Right cardiac atrium (tissue), 5 donors: ENCODE measurements at regions not wholly inside any gene's neighbourhood (a gene's known extent, or its start where the extent isn't known, plus 50 kb on each side); places are given as distances from the start of the nearest gene placed in this dataset.

Experiments used
- ATAC-seq, 2 donors: fragments of 200-7000 bp; cut with Tn5 transposase; one replicate each; pipeline versions ENCODE4 v1.8.0 to v1.9.1; 2020; ENCODE audit warnings: moderate library complexity in 2 of 2, mild to moderate bottlenecking in 1 of 2
- DNase-seq, 3 donors: peaks; one replicate each; pipeline ENCODE4 v3.0.0-alpha.2; 2020
- H3K27ac ChIP-seq: one replicate; pipeline ENCODE4 v1.5.1; 2013; ENCODE audit warnings: mild to moderate bottlenecking, low read length, control low read depth, moderate library complexity
- H3K27me3 ChIP-seq: one replicate; pipeline ENCODE4 v1.6.1; 2013; ENCODE audit not compliant: control insufficient read depth, insufficient read depth
- H3K4me1 ChIP-seq: one replicate; pipeline ENCODE4 v1.6.1; 2013; ENCODE audit warnings: low read length; ENCODE audit not compliant: control insufficient read depth, insufficient read depth
- H3K4me3 ChIP-seq: one replicate; pipeline ENCODE4 v1.5.1; 2013; ENCODE audit warnings: low read length, control low read depth
- H3K9me3 ChIP-seq: one replicate; pipeline ENCODE4 v1.6.1; 2013; ENCODE audit warnings: low read length; ENCODE audit not compliant: control insufficient read depth
- WGBS: extraction: QIAGEN DNeasy Blood & Tissue Kit; methylation state at CpG from one replicate; pipeline ENCODE4 v1.1.7; 2013; 5-methylcytosine and 5-hydroxymethylcytosine counted together
- intact Hi-C, 4 donors: fragments of 100-400 bp; cut with DNase I; formaldehyde crosslinking; loops; one replicate each; pipeline versions ENCODE4 v1.11.0 to v1.14.0; 2022 to 2023
- donor health status: healthy with polysubstance abuse.
- donor health status: DM: no; HTN: yes; CAD: no.
- donor health status: DM: no; HTN: no; CAD: no.
- donor health status: DM: no; HTN: yes; CAD: no; lungs with severe emphysema.
- donor health status: DM: yes; HTN: yes; CAD: no.

DNA sequence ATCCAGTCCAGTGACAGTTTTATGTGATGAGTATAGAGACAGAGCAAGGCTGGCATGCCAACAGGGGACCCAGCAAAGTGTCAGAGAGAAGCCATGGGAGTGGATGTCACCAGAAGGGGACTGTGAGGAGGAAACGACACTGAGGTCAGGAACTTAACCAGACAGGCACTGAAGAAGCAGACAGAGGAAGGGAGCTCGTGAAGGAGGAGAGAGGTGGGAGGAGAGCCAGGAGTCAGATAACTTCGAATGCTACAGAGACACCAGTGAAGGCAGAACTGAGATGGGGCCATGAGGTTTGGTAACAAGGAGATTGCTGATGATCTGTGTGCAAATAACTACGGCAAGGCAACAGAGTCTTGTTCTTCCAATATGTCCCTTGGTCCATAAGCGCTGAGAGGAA, 211.1 kb upstream of the FOXA2 start:
- H3K27ac ChIP-seq, result peak overlapping the region; percentile 59
- 39% methylated on average over 5 of the region's 5 CpGs for WGBS
- no peaks in the 10 kb centered on the region for H3K9me3 ChIP-seq
- DNase-seq, result no peak
- H3K4me1 ChIP-seq, result peaks cover 3% of the 10 kb centered on the region
- H3K4me3 ChIP-seq, result no peak overlapping the region
- ATAC-seq, result no peak
- H3K27me3 ChIP-seq, result no peaks in the 10 kb centered on the region
- intact Hi-C loops, result no loop called here

DNA sequence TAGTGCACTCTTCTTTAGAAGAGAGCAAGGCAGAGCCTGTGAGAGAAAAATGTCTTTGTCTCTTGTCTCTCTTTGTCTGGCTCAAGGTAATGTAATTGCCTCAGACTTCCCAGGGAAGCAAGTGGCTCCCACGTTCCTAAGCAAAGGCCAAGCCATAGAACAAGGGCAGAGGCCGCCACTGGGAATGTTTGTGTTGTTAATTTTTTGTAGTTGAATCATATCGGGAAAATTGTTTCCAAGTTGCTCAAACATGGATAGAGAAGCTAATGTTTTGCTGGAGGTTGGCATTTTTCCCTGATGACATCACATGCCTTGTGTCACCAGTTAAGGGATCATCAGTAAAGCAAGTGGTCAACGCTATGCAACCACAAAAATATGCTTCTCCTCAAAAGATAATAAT, 211.5 kb upstream of the FOXA2 start:
- peak in 2 of 3 donors; percentile 54 to 79 for DNase-seq
- Histone ChIP-seq H3K4me1 (peaks cover 3% of the 10 kb centered on the region), H3K9me3 (no peaks in the 10 kb centered on the region), H3K27me3 (no peaks in the 10 kb centered on the region), H3K4me3 (no peak overlapping the region), H3K27ac (peak overlapping the region; percentile 59)
- WGBS, result 36% methylated on average over 4 of the region's 4 CpGs
- intact Hi-C loops, result no loop called here
- ATAC-seq, result peak; percentile 83

DNA sequence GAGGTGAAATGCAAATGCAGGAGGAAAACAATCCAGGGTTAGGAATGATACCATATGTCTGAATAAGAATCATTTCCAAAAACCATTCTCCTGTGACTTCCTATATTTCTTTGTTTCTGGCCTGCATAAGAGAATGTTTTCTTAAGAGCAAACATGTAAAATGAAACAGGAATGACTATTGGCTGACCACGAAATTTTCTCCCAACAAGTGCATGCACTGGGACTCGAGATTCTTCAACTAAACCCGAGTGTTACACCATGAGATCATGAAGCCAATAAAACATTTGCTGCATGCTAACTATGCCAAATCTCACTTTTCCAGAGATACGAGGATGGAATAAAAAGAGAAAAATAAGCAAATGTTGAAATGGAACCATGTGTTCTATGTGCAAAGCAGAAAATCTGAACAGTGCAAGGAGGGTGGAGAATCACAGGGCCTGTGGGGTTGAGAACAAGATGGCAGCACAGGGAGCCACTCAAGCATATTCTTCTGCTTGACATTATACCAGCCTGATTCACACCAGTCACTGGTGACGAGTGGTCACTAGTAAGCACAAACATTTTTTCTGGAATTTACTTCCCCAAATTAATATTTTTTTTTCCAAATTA, 212.2 kb upstream of the FOXA2 start:
- Histone ChIP-seq H3K4me3 (no peak overlapping the region), H3K9me3 (no peaks in the 10 kb centered on the region), H3K27me3 (no peaks in the 10 kb centered on the region), H3K4me1 (peaks cover 3% of the 10 kb centered on the region), H3K27ac (no peak overlapping the region)
- ATAC-seq (peak; percentile 50 to 73), DNase-seq (no peak)
- 63% methylated on average over 5 of the region's 5 CpGs for WGBS
- intact Hi-C loops, result no loop called here

DNA sequence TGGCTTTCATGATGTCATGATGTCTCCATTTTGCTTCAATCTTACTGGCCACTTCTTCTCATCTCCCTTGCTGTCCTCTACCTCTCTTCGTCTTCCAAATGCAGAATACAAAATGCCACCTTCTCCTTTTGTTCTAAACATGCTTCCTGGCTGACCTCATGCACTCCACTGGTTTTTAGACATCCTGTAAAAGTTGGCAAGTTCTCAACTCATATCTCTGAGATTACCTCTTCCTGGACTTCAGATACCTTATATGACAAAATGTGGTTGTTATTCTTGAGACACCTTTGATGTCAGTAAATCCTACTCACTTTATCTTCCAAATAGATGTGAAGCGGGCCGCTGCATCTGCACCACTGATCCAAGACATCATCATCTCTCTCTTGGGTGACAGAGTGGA, 212.7 kb upstream of the FOXA2 start:
- 62% methylated on average over 3 of the region's 3 CpGs for WGBS
- intact Hi-C loops, result no loop called here
- ATAC-seq (no peak), DNase-seq (no peak)
- Histone ChIP-seq H3K27me3 (no peaks in the 10 kb centered on the region), H3K4me1 (peaks cover 3% of the 10 kb centered on the region), H3K4me3 (no peak overlapping the region), H3K27ac (no peak overlapping the region), H3K9me3 (no peaks in the 10 kb centered on the region)

DNA sequence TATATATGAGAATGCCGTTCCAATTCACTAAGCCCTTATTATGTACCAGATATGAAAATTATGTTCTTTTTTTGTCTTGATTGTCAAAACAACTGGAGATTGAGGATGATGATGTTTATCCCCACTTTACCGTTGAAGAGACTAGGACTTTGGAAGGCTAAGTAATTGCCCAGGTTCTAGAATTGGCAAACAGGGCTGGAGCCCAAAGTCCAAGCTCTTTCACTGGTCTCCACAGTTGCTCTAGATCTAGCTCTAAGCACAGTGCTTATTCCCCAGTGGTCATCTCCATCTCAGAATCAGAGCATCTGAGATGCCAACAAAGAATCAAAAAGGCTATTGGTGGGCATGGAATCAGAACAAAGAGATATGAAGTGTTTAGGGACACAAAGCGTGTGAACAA, 215.3 kb upstream of the FOXA2 start:
- DNase-seq (no peak), ATAC-seq (no peak)
- 96% methylated on average over 3 of the region's 3 CpGs for WGBS
- intact Hi-C loops, result loop anchor here in 1 of 4 donors (10.0 kb wide), 1 partner anchor 245 kb away; the partner anchor contains the start of gene THBD
- Histone ChIP-seq H3K4me1 (peaks cover 3% of the 10 kb centered on the region), H3K27ac (no peak overlapping the region), H3K9me3 (no peaks in the 10 kb centered on the region), H3K27me3 (no peaks in the 10 kb centered on the region), H3K4me3 (no peak overlapping the region)

DNA sequence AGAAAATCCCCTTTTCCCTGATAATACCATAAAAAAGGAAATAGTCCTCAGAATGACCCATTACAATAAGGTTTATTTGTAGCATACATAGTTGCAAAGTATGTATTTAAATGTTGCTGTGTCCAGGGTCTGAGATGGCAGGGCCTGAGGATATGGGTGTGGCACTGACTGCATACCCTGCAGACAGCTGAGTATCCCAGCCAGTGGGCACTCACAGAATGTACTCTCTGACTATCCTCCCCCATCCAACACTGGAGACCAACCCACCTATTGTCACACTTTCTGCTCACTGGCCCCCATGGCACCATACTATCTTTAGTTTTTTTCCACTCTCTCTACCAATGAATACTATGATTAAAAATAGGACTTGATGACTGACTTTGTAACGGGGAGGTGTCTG, 215.8 kb upstream of the FOXA2 start:
- Histone ChIP-seq H3K27ac (no peak overlapping the region), H3K9me3 (no peaks in the 10 kb centered on the region), H3K4me3 (no peak overlapping the region), H3K27me3 (no peaks in the 10 kb centered on the region), H3K4me1 (peaks cover 3% of the 10 kb centered on the region)
- DNase-seq (no peak), ATAC-seq (no peak)
- 66% methylated on average over 1 of the region's 1 CpG for WGBS
- intact Hi-C loops, result loop anchor here in 1 of 4 donors (10.0 kb wide), 1 partner anchor 245 kb away; the partner anchor contains the start of gene THBD

DNA sequence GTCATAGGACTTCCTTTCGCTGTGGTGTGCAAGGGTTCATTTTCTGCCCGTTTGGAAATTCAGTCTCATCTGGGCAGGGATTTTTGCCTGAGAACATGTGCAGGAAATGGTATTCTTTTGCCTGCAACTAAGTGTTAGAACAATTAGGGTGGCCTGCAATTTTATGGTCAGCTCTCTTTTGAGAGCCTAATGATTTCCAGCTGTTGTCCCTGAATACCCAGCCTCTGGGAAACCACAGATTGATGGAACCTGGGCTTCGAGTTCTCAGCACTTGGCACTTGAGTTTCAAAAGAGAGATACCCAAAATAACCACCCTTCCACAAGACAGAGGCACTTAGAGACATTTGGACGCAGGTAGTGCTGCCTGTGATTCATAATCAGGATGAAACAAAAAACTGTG, 217.2 kb upstream of the FOXA2 start:
- 50% methylated on average over 4 of the region's 4 CpGs for WGBS
- Histone ChIP-seq H3K27ac (no peak overlapping the region), H3K4me3 (no peak overlapping the region), H3K9me3 (no peaks in the 10 kb centered on the region), H3K27me3 (no peaks in the 10 kb centered on the region), H3K4me1 (peaks cover 2% of the 10 kb centered on the region)
- intact Hi-C loops, result loop anchor here in 1 of 4 donors (10.0 kb wide), 1 partner anchor 243 kb away; the partner anchor contains the start of gene THBD
- ATAC-seq, result no peak
- no peak for DNase-seq

DNA sequence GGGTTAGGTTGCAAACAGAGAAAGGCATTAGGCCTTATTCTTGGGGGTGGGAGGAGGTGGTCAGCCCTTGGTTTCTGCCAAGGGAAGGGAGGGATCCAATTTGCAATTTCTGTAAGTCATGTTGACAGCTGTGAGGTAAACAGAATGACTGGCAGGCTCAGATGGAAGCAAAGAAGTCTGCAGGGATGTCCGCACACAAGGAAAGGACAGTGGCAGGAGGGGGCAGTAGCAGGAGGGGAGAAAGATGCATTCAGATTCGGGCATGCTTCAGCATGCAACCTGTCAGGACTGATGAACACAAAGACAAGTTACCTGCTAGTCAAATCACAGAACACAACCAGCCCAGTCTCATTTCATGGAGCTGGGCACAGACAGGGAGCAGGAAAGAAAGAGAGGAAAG, 217.9 kb upstream of the FOXA2 start:
- Histone ChIP-seq H3K4me1 (peaks cover 2% of the 10 kb centered on the region), H3K27me3 (no peaks in the 10 kb centered on the region), H3K4me3 (no peak overlapping the region), H3K9me3 (no peaks in the 10 kb centered on the region), H3K27ac (no peak overlapping the region)
- no peak for DNase-seq
- intact Hi-C loops, result loop anchor here in 1 of 4 donors (10.0 kb wide), 1 partner anchor 243 kb away; the partner anchor contains the start of gene THBD
- no peak for ATAC-seq
- 85% methylated on average over 2 of the region's 2 CpGs for WGBS

DNA sequence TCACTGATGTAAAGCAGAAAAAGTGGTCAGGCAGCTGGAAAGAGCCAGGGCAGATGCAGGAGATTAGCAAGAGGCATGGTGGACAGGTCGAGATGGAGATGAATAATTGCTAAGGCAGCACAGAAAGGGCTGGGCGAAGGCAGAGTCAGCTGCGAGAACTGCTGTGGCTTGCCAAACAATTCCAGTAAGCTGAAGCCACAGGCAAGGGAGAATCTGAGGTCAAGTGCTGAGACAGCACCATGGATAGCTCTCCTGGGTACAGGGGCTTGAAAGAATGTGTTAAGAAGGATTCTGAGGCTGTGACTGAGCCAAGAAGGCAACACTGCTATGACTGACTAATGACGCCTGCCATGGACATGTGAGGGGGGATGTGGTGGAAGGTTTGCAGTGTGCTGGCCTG, 220.8 kb upstream of the FOXA2 start:
- Histone ChIP-seq H3K9me3 (no peaks in the 10 kb centered on the region), H3K4me1 (peaks cover 2% of the 10 kb centered on the region), H3K27me3 (no peaks in the 10 kb centered on the region), H3K27ac (no peak overlapping the region), H3K4me3 (no peak overlapping the region)
- WGBS, result 51% methylated on average over 4 of the region's 4 CpGs
- ATAC-seq (peak; percentile 84 to 86), DNase-seq (peak; percentile 49 to 77 (median 77))
- intact Hi-C loops, result loop anchor here in 1 of 4 donors (10.0 kb wide), 1 partner anchor 240 kb away; the partner anchor contains the start of gene THBD

DNA sequence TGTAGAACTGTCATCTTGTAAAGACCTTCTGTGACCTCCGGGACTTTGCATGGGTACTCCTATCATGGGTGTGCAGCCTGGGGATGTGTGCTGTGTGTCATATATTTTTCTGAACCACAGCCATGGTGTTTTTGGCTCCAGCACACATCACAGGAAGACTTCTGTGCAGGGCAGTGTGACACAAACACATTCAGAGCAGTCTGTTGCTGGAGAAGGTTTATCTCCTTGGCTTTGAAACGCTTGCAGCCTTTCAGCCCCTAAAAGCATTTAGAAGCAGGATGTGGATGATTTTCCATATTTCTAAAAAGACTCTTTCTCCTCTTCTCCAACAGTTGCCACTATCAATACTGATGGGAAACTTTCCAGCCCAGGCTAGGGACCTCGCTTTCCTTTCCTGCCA, 221.6 kb upstream of the FOXA2 start:
- H3K4me3 ChIP-seq, result no peak overlapping the region
- DNase-seq, result no peak
- H3K27me3 ChIP-seq, result no peaks in the 10 kb centered on the region
- intact Hi-C loops, result loop anchor here in 1 of 4 donors (10.0 kb wide), 1 partner anchor 239 kb away; the partner anchor contains the start of gene THBD
- no peak overlapping the region for H3K27ac ChIP-seq
- peaks cover 2% of the 10 kb centered on the region for H3K4me1 ChIP-seq
- 48% methylated on average over 3 of the region's 3 CpGs for WGBS
- peak; percentile 65 to 74 for ATAC-seq
- H3K9me3 ChIP-seq, result no peaks in the 10 kb centered on the region

DNA sequence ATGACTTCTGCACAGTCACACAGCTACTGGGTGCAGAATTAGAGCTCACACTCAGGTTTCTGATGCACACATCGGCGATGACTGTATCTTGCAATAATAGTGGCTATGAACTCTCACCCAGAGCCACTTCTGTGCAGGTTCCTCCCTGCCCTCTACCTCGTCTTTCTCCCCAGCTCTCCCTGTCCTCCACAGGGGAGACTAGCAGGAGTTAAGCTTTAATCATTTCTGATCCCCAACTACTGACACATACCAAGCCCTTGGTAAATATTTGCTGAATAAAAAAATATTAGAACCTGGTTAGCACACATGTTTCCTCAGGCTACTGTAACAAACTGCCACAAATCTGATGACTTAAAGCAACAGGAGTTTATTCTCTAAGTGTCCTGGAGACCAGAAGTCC, 222.7 kb upstream of the FOXA2 start:
- ATAC-seq (no peak), DNase-seq (no peak)
- 73% methylated on average over 3 of the region's 3 CpGs for WGBS
- no peaks in the 10 kb centered on the region for H3K27me3 ChIP-seq
- H3K4me3 ChIP-seq, result no peak overlapping the region
- H3K4me1 ChIP-seq, result peaks cover 2% of the 10 kb centered on the region
- H3K27ac ChIP-seq, result no peak overlapping the region
- intact Hi-C loops, result loop anchor here in 1 of 4 donors (10.0 kb wide), 1 partner anchor 238 kb away; the partner anchor contains the start of gene THBD
- no peaks in the 10 kb centered on the region for H3K9me3 ChIP-seq
